ENCODE measurements at regions not wholly inside any gene's neighbourhood (a gene's known extent, or its start where the extent isn't known, plus 50 kb on each side); places are given as distances from the start of the nearest gene placed in this dataset.
"Not testable (repeated sequence)": the region's sequence is repeated elsewhere in the genome, so short reads cannot be mapped to it uniquely, and the experiment has no call there.

- ATAC-seq (ENCODE audit: poor library complexity), result no peak
- intact Hi-C loops (cut with DNase I), result no loop called here
- DNase-seq, result no peak
Measured at GRCh38 chr9:73996844-73997243, 500.3 kb upstream of the RORB start.

- no peak for ATAC-seq (ENCODE audit: poor library complexity)
- intact Hi-C loops (cut with DNase I), result no loop called here
- no peak for DNase-seq
Measured at GRCh38 chr9:74001382-74001781, 495.8 kb upstream of the RORB start.

- DNase-seq (no peak), ATAC-seq (ENCODE audit: poor library complexity) (no peak)
- intact Hi-C loops (cut with DNase I), result no loop called here
Measured at GRCh38 chr9:74006935-74007334, 490.2 kb upstream of the RORB start.

- DNase-seq (no peak), ATAC-seq (ENCODE audit: poor library complexity) (no peak)
- intact Hi-C loops (cut with DNase I), result no loop called here
Measured at GRCh38 chr9:74007833-74008232, 489.3 kb upstream of the RORB start.

- intact Hi-C loops (cut with DNase I), result no loop called here
- no peak for ATAC-seq (ENCODE audit: poor library complexity)
- no peak for DNase-seq
Measured at GRCh38 chr9:74016004-74016403, 481.1 kb upstream of the RORB start.

- ATAC-seq (ENCODE audit: poor library complexity), result no peak
- intact Hi-C loops (cut with DNase I), result no loop called here
- DNase-seq, result no peak
Measured at GRCh38 chr9:74025402-74025925, 471.7 kb upstream of the RORB start.

GRCh38 chr9:74032421-74032820 is 464.7 kb upstream of the RORB start:
- DNase-seq (no peak), ATAC-seq (ENCODE audit: poor library complexity) (no peak)
- intact Hi-C loops (cut with DNase I), result no loop called here

- DNase-seq (no peak), ATAC-seq (ENCODE audit: poor library complexity) (no peak)
- intact Hi-C loops (cut with DNase I), result no loop called here
Measured at GRCh38 chr9:74035786-74036185, 461.3 kb upstream of the RORB start.

- intact Hi-C loops (cut with DNase I), result no loop called here
- ATAC-seq (ENCODE audit: poor library complexity) (no peak), DNase-seq (no peak)
Measured at GRCh38 chr9:74036549-74037231, 460.4 kb upstream of the RORB start.

GRCh38 chr9:74037274-74037673 is 459.9 kb upstream of the RORB start:
- intact Hi-C loops (cut with DNase I), result no loop called here
- ATAC-seq (ENCODE audit: poor library complexity), result no peak

GRCh38 chr9:74041588-74041987 is 455.5 kb upstream of the RORB start:
- ATAC-seq (ENCODE audit: poor library complexity) (no peak), DNase-seq (no peak)
- intact Hi-C loops (cut with DNase I), result no loop called here

More at GRCh38 chr9:74037274-74037673, 459.9 kb upstream of the RORB start:
- DNase-seq, result no peak

GRCh38 chr9:74044844-74045243 is 452.3 kb upstream of the RORB start:
- DNase-seq, result no peak
- intact Hi-C loops (cut with DNase I), result no loop called here

GRCh38 chr9:74056023-74056422 is 441.1 kb upstream of the RORB start:
- ATAC-seq (ENCODE audit: poor library complexity), result no peak
- DNase-seq, result no peak
- intact Hi-C loops (cut with DNase I), result no loop called here

More at GRCh38 chr9:74044844-74045243, 452.3 kb upstream of the RORB start:
- ATAC-seq (ENCODE audit: poor library complexity), result no peak

- DNase-seq; intact Hi-C loops (cut with DNase I); ATAC-seq (ENCODE audit: poor library complexity): not testable (repeated sequence)
Measured at GRCh38 chr9:74057051-74057450, 440.1 kb upstream of the RORB start.

- DNase-seq (no peak), ATAC-seq (ENCODE audit: poor library complexity) (no peak)
- intact Hi-C loops (cut with DNase I), result no loop called here
Measured at GRCh38 chr9:74064702-74065101, 432.4 kb upstream of the RORB start.

- intact Hi-C loops (cut with DNase I), result no loop called here
- ATAC-seq (ENCODE audit: poor library complexity), result no peak
Measured at GRCh38 chr9:74066128-74066527, 431.0 kb upstream of the RORB start.

GRCh38 chr9:74066605-74067004 is 430.5 kb upstream of the RORB start:
- ATAC-seq (ENCODE audit: poor library complexity) (no peak), DNase-seq (no peak)
- intact Hi-C loops (cut with DNase I), result no loop called here

More at GRCh38 chr9:74066128-74066527, 431.0 kb upstream of the RORB start:
- DNase-seq, result no peak

GRCh38 chr9:74071502-74071901 is 425.6 kb upstream of the RORB start:
- intact Hi-C loops (cut with DNase I), result no loop called here
- ATAC-seq (ENCODE audit: poor library complexity) (no peak), DNase-seq (no peak)

- ATAC-seq (ENCODE audit: poor library complexity), result no peak
- DNase-seq, result no peak
- intact Hi-C loops (cut with DNase I), result no loop called here
Measured at GRCh38 chr9:74073897-74074296, 423.2 kb upstream of the RORB start.

- DNase-seq (no peak), ATAC-seq (ENCODE audit: poor library complexity) (no peak)
- intact Hi-C loops (cut with DNase I), result no loop called here
Measured at GRCh38 chr9:74078647-74079046, 418.5 kb upstream of the RORB start.

GRCh38 chr9:74080652-74081051 is 416.5 kb upstream of the RORB start:
- DNase-seq; ATAC-seq (ENCODE audit: poor library complexity); intact Hi-C loops (cut with DNase I): not testable (repeated sequence)

Measured in Right ventricle myocardium superior (tissue), 1 donor.